Hepatocyte (in vitro differentiated cells): ENCODE measurements at regions not wholly inside any gene's neighbourhood (a gene's known extent, or its start where the extent isn't known, plus 50 kb on each side); places are given as distances from the start of the nearest gene placed in this dataset.

ENCODE experiments used
- DNase-seq: peaks from one replicate; pipeline ENCODE4 v3.0.0-alpha.2; 2016; ENCODE audit warnings: low spot score
- H2AFZ ChIP-seq: fragments of 200-600 bp; sonication (generic); 2 replicates; pipeline ENCODE4 v1.6.0; 2016; ENCODE audit warnings: antibody characterized with exemption, mild to moderate bottlenecking
- H3K27ac ChIP-seq: fragments of 200-600 bp; sonication (generic); 2 replicates; pipeline ENCODE4 v1.5.1; 2016; ENCODE audit warnings: mild to moderate bottlenecking
- H3K27me3 ChIP-seq: fragments of 200-600 bp; sonication (generic); 2 replicates; pipeline ENCODE4 v1.6.1; 2016
- H3K36me3 ChIP-seq: fragments of 200-600 bp; sonication (generic); replicated peaks from 2 replicates; pipeline ENCODE4 v1.5.1; 2016; ENCODE audit warnings: low read depth; ENCODE audit not compliant: insufficient read depth
- H3K4me1 ChIP-seq: fragments of 200-600 bp; sonication (generic); 2 replicates; pipeline ENCODE4 v1.5.1; 2016; ENCODE audit warnings: mild to moderate bottlenecking, moderate library complexity; ENCODE audit not compliant: insufficient read depth
- H3K4me2 ChIP-seq: fragments of 200-600 bp; sonication (generic); 2 replicates; pipeline ENCODE4 v1.6.0; 2016
- H3K4me3 ChIP-seq: fragments of 200-600 bp; sonication (generic); 2 replicates; pipeline ENCODE4 v1.5.1; 2016; ENCODE audit warnings: mild to moderate bottlenecking
- H3K79me2 ChIP-seq: fragments of 200-600 bp; sonication (generic); 2 replicates; pipeline ENCODE4 v1.6.0; 2017; ENCODE audit warnings: mild to moderate bottlenecking
- H3K9me2 ChIP-seq: fragments of 200-600 bp; sonication (generic); replicated peaks from 2 replicates; pipeline ENCODE4 v1.6.0; 2017; ENCODE audit warnings: mild to moderate bottlenecking; ENCODE audit not compliant: insufficient read depth
- H3K9me3 ChIP-seq: fragments of 200-600 bp; sonication (generic); 2 replicates; pipeline ENCODE4 v1.5.1; 2016; ENCODE audit warnings: low read depth, mild to moderate bottlenecking
- H4K20me1 ChIP-seq: fragments of 200-600 bp; sonication (generic); 2 replicates; pipeline ENCODE4 v1.6.0; 2016; ENCODE audit warnings: mild to moderate bottlenecking; ENCODE audit not compliant: insufficient read depth, poor library complexity, severe bottlenecking
- EZH2 ChIP-seq: fragments of 200-600 bp; sonication (generic); IDR thresholded peaks from 2 replicates; pipeline ENCODE4 v1.6.1; 2016; ENCODE audit warnings: antibody characterized with exemption, mild to moderate bottlenecking, borderline replicate concordance
- EZH2phosphoT487 ChIP-seq: fragments of 200-600 bp; sonication (generic); IDR thresholded peaks from one replicate; pipeline ENCODE4 v1.6.1; 2018; ENCODE audit warnings: antibody characterized with exemption, mild to moderate bottlenecking, low read depth, moderate library complexity; ENCODE audit not compliant: unreplicated experiment, severe bottlenecking
- WGBS: methylation state at CpG from one replicate; pipeline ENCODE4 v1.1.6; 2016; ENCODE audit warnings: low lambda C conversion rate; ENCODE audit errors: missing lambda C conversion rate; 5-methylcytosine and 5-hydroxymethylcytosine counted together
- TF ChIP-seq, protein P1 (sequence below): fragments of 200-600 bp; sonication (generic); IDR thresholded peaks from 2 replicates; pipeline ENCODE4 v1.5.1; 2016; ENCODE audit warnings: antibody characterized with exemption, mild to moderate bottlenecking; ENCODE audit not compliant: poor library complexity

DNA sequence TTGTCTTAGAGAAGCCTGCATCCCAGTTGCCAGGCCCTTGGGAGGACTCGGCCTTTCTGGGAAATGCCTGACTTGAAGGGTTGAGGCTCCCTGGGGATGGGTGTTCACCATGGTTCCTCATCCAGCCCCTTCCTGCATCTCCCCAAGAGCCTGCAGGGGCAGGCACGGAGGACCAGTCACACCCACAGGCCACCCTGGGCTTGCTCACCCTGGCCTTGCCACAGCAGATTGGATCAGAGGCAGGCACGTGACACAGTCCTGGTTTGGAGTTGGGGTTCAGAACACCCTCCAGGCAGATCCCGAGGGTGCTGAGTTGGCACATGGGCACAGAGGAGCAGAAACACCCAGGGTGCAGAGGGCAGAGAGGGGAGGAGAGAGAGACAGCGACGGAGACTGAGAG lies 286.1 kb downstream of the PBX3 start:
- Histone ChIP-seq H2AFZ (no peak overlapping the region), H3K4me1 (no peaks in the 10 kb centered on the region), H3K79me2 (no peaks in the 10 kb centered on the region), H3K36me3 (no peaks in the 10 kb centered on the region), H3K9me3 (no peaks in the 10 kb centered on the region), H4K20me1 (no peaks in the 10 kb centered on the region), H3K27ac (no peak overlapping the region), H3K4me2 (no peak overlapping the region), H3K9me2 (no peaks in the 10 kb centered on the region), H3K4me3 (no peak overlapping the region), H3K27me3 (no peaks in the 10 kb centered on the region)
- no peak for DNase-seq
- WGBS: 85% methylated on average over 6 of the region's 6 CpGs
- TF ChIP-seq, protein P1, sequence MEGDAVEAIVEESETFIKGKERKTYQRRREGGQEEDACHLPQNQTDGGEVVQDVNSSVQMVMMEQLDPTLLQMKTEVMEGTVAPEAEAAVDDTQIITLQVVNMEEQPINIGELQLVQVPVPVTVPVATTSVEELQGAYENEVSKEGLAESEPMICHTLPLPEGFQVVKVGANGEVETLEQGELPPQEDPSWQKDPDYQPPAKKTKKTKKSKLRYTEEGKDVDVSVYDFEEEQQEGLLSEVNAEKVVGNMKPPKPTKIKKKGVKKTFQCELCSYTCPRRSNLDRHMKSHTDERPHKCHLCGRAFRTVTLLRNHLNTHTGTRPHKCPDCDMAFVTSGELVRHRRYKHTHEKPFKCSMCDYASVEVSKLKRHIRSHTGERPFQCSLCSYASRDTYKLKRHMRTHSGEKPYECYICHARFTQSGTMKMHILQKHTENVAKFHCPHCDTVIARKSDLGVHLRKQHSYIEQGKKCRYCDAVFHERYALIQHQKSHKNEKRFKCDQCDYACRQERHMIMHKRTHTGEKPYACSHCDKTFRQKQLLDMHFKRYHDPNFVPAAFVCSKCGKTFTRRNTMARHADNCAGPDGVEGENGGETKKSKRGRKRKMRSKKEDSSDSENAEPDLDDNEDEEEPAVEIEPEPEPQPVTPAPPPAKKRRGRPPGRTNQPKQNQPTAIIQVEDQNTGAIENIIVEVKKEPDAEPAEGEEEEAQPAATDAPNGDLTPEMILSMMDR: no peak
- TF ChIP-seq EZH2 (no peak), EZH2phosphoT487 (no peak)

DNA sequence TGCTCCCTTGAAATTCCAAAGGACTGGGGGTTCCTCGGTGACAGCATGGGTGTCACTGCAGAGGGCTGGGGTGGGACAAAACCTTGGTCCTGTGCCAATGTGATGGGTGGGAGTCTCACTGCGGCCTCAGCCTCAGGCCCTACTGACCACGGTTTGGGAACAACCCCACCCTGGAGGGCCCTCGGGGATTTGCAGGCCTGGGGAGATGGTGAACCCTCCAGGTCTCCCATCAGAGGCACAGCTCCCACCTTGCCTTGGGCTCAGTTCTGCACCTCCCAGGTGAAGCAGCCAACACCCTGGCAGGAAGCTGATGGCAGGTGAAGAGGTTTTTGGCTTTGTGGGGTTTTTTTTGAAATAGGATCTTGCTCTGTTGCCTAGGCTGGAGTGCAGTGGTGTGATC lies 286.8 kb downstream of the PBX3 start:
- no peak for TF ChIP-seq EZH2phosphoT487
- TF ChIP-seq, protein P1: no peak
- no peak for TF ChIP-seq EZH2

DNA sequence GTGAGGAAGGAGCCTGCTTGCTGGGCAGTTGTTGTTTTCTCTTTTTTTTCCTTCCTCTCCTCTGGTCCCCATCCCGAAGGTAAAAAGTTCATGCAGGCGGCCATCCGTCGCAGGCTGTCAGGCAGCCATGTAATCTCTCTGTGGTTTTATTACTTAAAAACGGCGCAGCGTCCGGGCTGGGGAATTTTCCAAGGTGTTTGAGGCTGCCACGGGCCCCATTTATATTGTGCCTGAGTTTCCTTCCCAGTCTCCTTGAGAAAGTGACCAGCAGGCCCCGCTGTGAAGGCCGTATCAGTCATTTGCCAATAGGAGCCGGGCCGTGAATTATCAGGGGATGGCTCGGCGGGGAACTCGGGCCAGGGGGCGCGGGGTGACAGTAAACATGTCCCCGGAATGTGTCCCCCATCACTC lies 289.7 kb downstream of the PBX3 start:
- H2AFZ ChIP-seq: no peak overlapping the region
- 58% methylated on average over 19 of the region's 19 CpGs for WGBS
- H3K4me2 ChIP-seq: no peak overlapping the region
- no peaks in the 10 kb centered on the region for H3K9me2 ChIP-seq
- H3K4me1 ChIP-seq: no peaks in the 10 kb centered on the region
- no peaks in the 10 kb centered on the region for H3K36me3 ChIP-seq
- H3K4me3 ChIP-seq: no peak overlapping the region
- TF ChIP-seq EZH2phosphoT487 (no peak), EZH2 (no peak)
- TF ChIP-seq, protein P1: no peak
- no peak overlapping the region for H3K27ac ChIP-seq
- H3K9me3 ChIP-seq: no peaks in the 10 kb centered on the region
- H4K20me1 ChIP-seq: no peaks in the 10 kb centered on the region
- H3K27me3 ChIP-seq: no peaks in the 10 kb centered on the region
- DNase-seq: no peak
- H3K79me2 ChIP-seq: no peaks in the 10 kb centered on the region

More for the DNA sequence above, 286.8 kb downstream of the PBX3 start:
- no peaks in the 10 kb centered on the region for H3K9me3 ChIP-seq
- no peak overlapping the region for H3K27ac ChIP-seq
- no peaks in the 10 kb centered on the region for H4K20me1 ChIP-seq
- H3K27me3 ChIP-seq: no peaks in the 10 kb centered on the region
- no peak overlapping the region for H3K4me2 ChIP-seq
- H3K79me2 ChIP-seq: no peaks in the 10 kb centered on the region
- DNase-seq: no peak
- no peaks in the 10 kb centered on the region for H3K36me3 ChIP-seq
- no peaks in the 10 kb centered on the region for H3K4me1 ChIP-seq
- WGBS: 89% methylated on average over 4 of the region's 4 CpGs
- no peak overlapping the region for H3K4me3 ChIP-seq
- no peaks in the 10 kb centered on the region for H3K9me2 ChIP-seq
- no peak overlapping the region for H2AFZ ChIP-seq

DNA sequence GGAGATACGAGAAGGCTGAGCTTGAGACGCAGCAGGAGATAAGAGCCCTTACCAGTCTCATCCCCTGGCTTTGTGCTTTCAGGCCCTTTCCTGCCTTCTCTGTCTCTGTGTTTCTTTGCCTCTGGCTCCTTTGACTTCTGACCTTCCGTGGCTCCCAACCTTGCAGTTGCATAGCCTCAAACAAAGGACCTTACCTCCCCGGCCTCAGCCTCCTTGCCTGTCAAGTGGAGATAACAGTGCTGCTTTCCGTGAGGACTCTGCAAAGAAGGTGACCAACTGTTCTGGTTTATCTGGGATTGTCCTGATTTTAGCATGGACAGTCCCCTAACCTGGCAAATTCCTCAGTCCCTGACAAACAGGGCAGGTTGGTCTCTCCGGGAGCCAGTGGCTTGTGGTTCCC lies 287.8 kb upstream of the MVB12B start:
- Histone ChIP-seq H2AFZ (no peak overlapping the region), H3K27me3 (no peaks in the 10 kb centered on the region), H3K9me3 (no peaks in the 10 kb centered on the region), H3K4me1 (no peaks in the 10 kb centered on the region), H3K9me2 (no peaks in the 10 kb centered on the region), H3K79me2 (no peaks in the 10 kb centered on the region), H3K4me3 (no peak overlapping the region), H3K36me3 (no peaks in the 10 kb centered on the region), H4K20me1 (no peaks in the 10 kb centered on the region), H3K27ac (no peak overlapping the region), H3K4me2 (no peak overlapping the region)
- DNase-seq: no peak
- 71% methylated on average over 6 of the region's 6 CpGs for WGBS
- TF ChIP-seq EZH2phosphoT487 (no peak), EZH2 (no peak)
- TF ChIP-seq, protein P1: no peak
